ENCODE measurements at regions not wholly inside any gene's neighbourhood (a gene's known extent, or its start where the extent isn't known, plus 50 kb on each side); places are given as distances from the start of the nearest gene placed in this dataset.

GRCh38 chrX:4674028-4674782 lies 960.8 kb upstream of the PRKX start:
- Histone ChIP-seq H3F3A (ENCODE audit: insufficient read depth, low read length, poor library complexity, severe bottlenecking) (no peaks in the 10 kb centered on the region), H3K36me3 (ENCODE audit: insufficient read depth, low read length) (no peaks in the 10 kb centered on the region), H3K9ac (ENCODE audit: low read length) (no peak overlapping the region), H3K4me3 (ENCODE audit: low read length) (no peak overlapping the region), H3K79me2 (replicated peaks; ENCODE audit: insufficient read depth, low read length) (no peaks in the 10 kb centered on the region), H3K4me2 (ENCODE audit: low read length) (no peak overlapping the region), H2AFZ (ENCODE audit: low read depth, low read length) (no peak overlapping the region), H3K9me3 (ENCODE audit: low read length) (no peaks in the 10 kb centered on the region), H3K27ac (ENCODE audit: low read length) (no peak overlapping the region), H3K9me2 (ENCODE audit: insufficient read depth, low read length) (no peaks in the 10 kb centered on the region), H3K27me3 (ENCODE audit: insufficient read depth, low read depth, low read length) (no peaks in the 10 kb centered on the region), H4K20me1 (ENCODE audit: insufficient read depth) (no peaks in the 10 kb centered on the region)
- TF ChIP-seq SMC3 (conservative IDR thresholded peaks at IDR 0.05; ENCODE audit: poor library complexity): no peak
- no peak for TF ChIP-seq EZH2 (IDR thresholded peaks at IDR 0.05; ENCODE audit: borderline replicate concordance, insufficient read depth, low read length, poor library complexity, severe bottlenecking)
- TF ChIP-seq POLR2AphosphoS5 (IDR thresholded peaks at IDR 0.05): no peak
- TF ChIP-seq CTCF (IDR thresholded peaks at IDR 0.05; ENCODE audit: poor library complexity, severe bottlenecking): no peak
- TF ChIP-seq MXI1 (conservative IDR thresholded peaks at IDR 0.05; ENCODE audit: poor library complexity, severe bottlenecking): no peak
- TF ChIP-seq REST (IDR thresholded peaks at IDR 0.05; ENCODE audit: borderline replicate concordance): no peak
- no peak for TF ChIP-seq RAD21 (conservative IDR thresholded peaks at IDR 0.05)
- TF ChIP-seq EP300 (conservative IDR thresholded peaks at IDR 0.05; ENCODE audit: poor library complexity, severe bottlenecking): no peak
- TF ChIP-seq TAF1 (IDR thresholded peaks at IDR 0.05; ENCODE audit: low read depth): no peak

GRCh38 chrX:4671344-4671743 lies 957.9 kb upstream of the PRKX start:
- H4K20me1 ChIP-seq (ENCODE audit: insufficient read depth): no peaks in the 10 kb centered on the region
- H3K9me2 ChIP-seq (ENCODE audit: insufficient read depth, low read length): no peaks in the 10 kb centered on the region
- H3K9ac ChIP-seq (ENCODE audit: low read length): no peak overlapping the region
- TF ChIP-seq MXI1 (conservative IDR thresholded peaks at IDR 0.05; ENCODE audit: poor library complexity, severe bottlenecking): no peak
- H3K4me2 ChIP-seq (ENCODE audit: low read length): no peak overlapping the region
- no peaks in the 10 kb centered on the region for H3F3A ChIP-seq (ENCODE audit: insufficient read depth, low read length, poor library complexity, severe bottlenecking)
- no peaks in the 10 kb centered on the region for H3K36me3 ChIP-seq (ENCODE audit: insufficient read depth, low read length)
- H3K27me3 ChIP-seq (ENCODE audit: insufficient read depth, low read depth, low read length): no peaks in the 10 kb centered on the region
- no peak overlapping the region for H3K4me3 ChIP-seq (ENCODE audit: low read length)
- no peaks in the 10 kb centered on the region for H3K79me2 ChIP-seq (replicated peaks; ENCODE audit: insufficient read depth, low read length)
- no peak overlapping the region for H2AFZ ChIP-seq (ENCODE audit: low read depth, low read length)
- H3K27ac ChIP-seq (ENCODE audit: low read length): no peak overlapping the region
- no peaks in the 10 kb centered on the region for H3K9me3 ChIP-seq (ENCODE audit: low read length)

Data from neural cell (in vitro differentiated cells).